OCI-LY3 (cell line): ENCODE measurements at regions not wholly inside any gene's neighbourhood (a gene's known extent, or its start where the extent isn't known, plus 50 kb on each side); places are given as distances from the start of the nearest gene placed in this dataset.

Experiments used
- H2AFZ ChIP-seq: fragments of 200-600, 300-600 bp; shearing (Covaris generic); 2 replicates; pipeline ENCODE4 v1.6.0; 2014; ENCODE audit warnings: antibody characterized with exemption, low read depth, low read length
- H3K27ac ChIP-seq: fragments of 200-600, 300-600 bp; sonication (generic); 2 replicates; pipeline ENCODE4 v1.5.1; 2014; ENCODE audit warnings: mild to moderate bottlenecking, low read length, moderate library complexity, mixed read lengths
- H3K27me3 ChIP-seq: fragments of 200-600, 300-600 bp; sonication (generic); 2 replicates; pipeline ENCODE4 v1.6.1; 2014; ENCODE audit warnings: low read depth, low read length, mixed read lengths
- H3K36me3 ChIP-seq: fragments of 200-600, 300-600 bp; sonication (generic); replicated peaks from 2 replicates; pipeline ENCODE3; 2014; ENCODE audit warnings: low read depth, low read length, mixed read lengths
- H3K4me1 ChIP-seq: fragments of 300-600, 200-600 bp; sonication (generic); 2 replicates; pipeline ENCODE4 v1.6.1; 2014; ENCODE audit warnings: low read length, mixed read lengths
- H3K4me2 ChIP-seq: fragments of 200-600, 300-600 bp; sonication (generic); 2 replicates; pipeline ENCODE4 v1.6.1; 2014; ENCODE audit warnings: low read length, mixed read lengths
- H3K4me3 ChIP-seq: fragments of 300-600, 200-600 bp; sonication (generic); 2 replicates; pipeline ENCODE4 v1.5.1; 2014; ENCODE audit warnings: antibody characterized with exemption, mild to moderate bottlenecking, low read length, moderate library complexity
- H3K79me2 ChIP-seq: fragments of 300-600, 200-600 bp; shearing (Covaris generic); 2 replicates; pipeline ENCODE4 v1.6.1; 2014; ENCODE audit warnings: mild to moderate bottlenecking, low read length, mixed read lengths
- H3K9ac ChIP-seq: fragments of 300-600, 200-600 bp; shearing (Covaris generic); 2 replicates; pipeline ENCODE4 v1.6.0; 2014; ENCODE audit warnings: mild to moderate bottlenecking, low read length, moderate library complexity
- H3K9me3 ChIP-seq: fragments of 200-600, 300-600 bp; shearing (Covaris generic); 2 replicates; pipeline ENCODE4 v1.6.1; 2014; ENCODE audit warnings: low read length, mixed read lengths; ENCODE audit not compliant: insufficient read depth
- H4K20me1 ChIP-seq: fragments of 200-600, 300-600 bp; sonication (generic); 2 replicates; pipeline ENCODE4 v1.6.1; 2016; ENCODE audit warnings: low read length, mixed read lengths; ENCODE audit not compliant: insufficient read depth
- EZH2phosphoT487 ChIP-seq: fragments of 200-600 bp; shearing (Covaris generic); IDR thresholded peaks from 2 replicates; pipeline ENCODE4 v1.6.1; 2018; ENCODE audit warnings: antibody characterized with exemption, mixed run types, low read depth
- TF ChIP-seq, protein P1 (sequence below): fragments of 200-600, 300-600 bp; sonication (generic); IDR thresholded peaks from 2 replicates; pipeline ENCODE4 v1.5.1; 2014; ENCODE audit warnings: antibody characterized with exemption, low read length, low read depth

- Histone ChIP-seq H2AFZ (no peak overlapping the region), H3K27ac (no peak overlapping the region), H3K79me2 (no peaks in the 10 kb centered on the region), H4K20me1 (0 out of 2 replicates have a peak, but pooled peaks cover 8% of the 10 kb centered on the region), H3K9ac (no peak overlapping the region), H3K9me3 (no peaks in the 10 kb centered on the region), H3K27me3 (0 out of 2 replicates have a peak, but pooled peaks cover 7% of the 10 kb centered on the region), H3K36me3 (no peaks in the 10 kb centered on the region), H3K4me3 (no peak overlapping the region), H3K4me1 (no peaks in the 10 kb centered on the region), H3K4me2 (no peak overlapping the region)
- no peak for TF ChIP-seq EZH2phosphoT487
- TF ChIP-seq, protein P1, sequence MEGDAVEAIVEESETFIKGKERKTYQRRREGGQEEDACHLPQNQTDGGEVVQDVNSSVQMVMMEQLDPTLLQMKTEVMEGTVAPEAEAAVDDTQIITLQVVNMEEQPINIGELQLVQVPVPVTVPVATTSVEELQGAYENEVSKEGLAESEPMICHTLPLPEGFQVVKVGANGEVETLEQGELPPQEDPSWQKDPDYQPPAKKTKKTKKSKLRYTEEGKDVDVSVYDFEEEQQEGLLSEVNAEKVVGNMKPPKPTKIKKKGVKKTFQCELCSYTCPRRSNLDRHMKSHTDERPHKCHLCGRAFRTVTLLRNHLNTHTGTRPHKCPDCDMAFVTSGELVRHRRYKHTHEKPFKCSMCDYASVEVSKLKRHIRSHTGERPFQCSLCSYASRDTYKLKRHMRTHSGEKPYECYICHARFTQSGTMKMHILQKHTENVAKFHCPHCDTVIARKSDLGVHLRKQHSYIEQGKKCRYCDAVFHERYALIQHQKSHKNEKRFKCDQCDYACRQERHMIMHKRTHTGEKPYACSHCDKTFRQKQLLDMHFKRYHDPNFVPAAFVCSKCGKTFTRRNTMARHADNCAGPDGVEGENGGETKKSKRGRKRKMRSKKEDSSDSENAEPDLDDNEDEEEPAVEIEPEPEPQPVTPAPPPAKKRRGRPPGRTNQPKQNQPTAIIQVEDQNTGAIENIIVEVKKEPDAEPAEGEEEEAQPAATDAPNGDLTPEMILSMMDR: no peak
These were observed 413.2 kb downstream of the CTTN start for GRCh38 chr11:70811483-70811882.

DNA sequence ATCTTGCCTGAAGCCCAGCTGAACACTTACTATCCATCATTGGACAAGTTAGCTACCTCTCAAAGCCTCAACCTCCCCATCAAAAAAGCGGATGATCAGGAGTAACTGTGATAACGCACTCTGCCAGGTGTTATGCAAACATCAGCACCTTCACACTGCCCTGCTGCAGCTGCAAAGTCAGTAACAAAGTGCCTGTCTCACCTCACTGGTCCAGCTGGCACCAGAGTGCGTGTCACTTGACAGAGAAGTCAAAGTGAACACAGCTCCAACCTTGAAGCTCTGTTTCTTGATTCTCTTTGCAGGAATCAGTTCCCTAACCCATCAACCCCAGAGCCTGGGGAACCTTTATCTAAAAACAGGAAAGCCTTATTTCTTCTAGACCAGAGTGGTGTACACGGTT is 413.6 kb downstream of the CTTN start:
- no peak overlapping the region for H3K27ac ChIP-seq
- H4K20me1 ChIP-seq: 0 out of 2 replicates have a peak, but pooled peaks cover 8% of the 10 kb centered on the region
- H2AFZ ChIP-seq: no peak overlapping the region
- peaks cover 7% of the 10 kb centered on the region; the same call in 1 of the 2 replicates for H3K27me3 ChIP-seq
- no peak overlapping the region for H3K4me2 ChIP-seq
- no peak overlapping the region for H3K9ac ChIP-seq
- H3K4me1 ChIP-seq: no peaks in the 10 kb centered on the region
- H3K79me2 ChIP-seq: no peaks in the 10 kb centered on the region
- H3K4me3 ChIP-seq: no peak overlapping the region
- H3K9me3 ChIP-seq: no peaks in the 10 kb centered on the region
- TF ChIP-seq EZH2phosphoT487: no peak
- TF ChIP-seq, protein P1: no peak
- H3K36me3 ChIP-seq: no peaks in the 10 kb centered on the region

DNA sequence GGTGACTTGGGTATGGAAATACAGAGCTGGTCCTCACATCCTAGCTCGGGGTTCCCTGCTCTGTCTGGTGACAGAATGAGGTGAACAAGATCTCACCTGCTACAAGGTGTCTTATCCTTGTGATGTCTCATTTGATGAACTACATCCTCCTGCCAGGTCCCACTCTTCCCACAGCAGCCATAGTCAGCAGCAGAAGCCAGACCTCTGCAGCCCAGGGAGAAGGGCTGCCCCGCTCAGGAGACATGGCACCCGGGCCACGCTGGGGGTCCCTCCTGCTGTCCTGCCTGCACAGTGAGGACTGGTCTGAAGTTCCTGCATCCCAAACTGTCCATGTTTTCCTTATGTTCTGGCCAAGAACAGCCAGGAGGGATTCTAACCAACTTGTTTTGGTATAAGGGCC is 414.1 kb downstream of the CTTN start:
- H3K9me3 ChIP-seq: no peaks in the 10 kb centered on the region
- TF ChIP-seq, protein P1: no peak
- TF ChIP-seq EZH2phosphoT487: no peak
- no peaks in the 10 kb centered on the region for H3K36me3 ChIP-seq
- no peak overlapping the region for H3K4me3 ChIP-seq
- H3K79me2 ChIP-seq: no peaks in the 10 kb centered on the region
- no peak overlapping the region for H3K9ac ChIP-seq
- 0 out of 2 replicates have a peak, but pooled peaks cover 8% of the 10 kb centered on the region for H4K20me1 ChIP-seq
- peaks cover 7% of the 10 kb centered on the region; the same call in 1 of the 2 replicates for H3K27me3 ChIP-seq
- no peaks in the 10 kb centered on the region for H3K4me1 ChIP-seq
- H3K27ac ChIP-seq: no peak overlapping the region
- no peak overlapping the region for H2AFZ ChIP-seq
- H3K4me2 ChIP-seq: no peak overlapping the region

GRCh38 chr11:70813651-70814050 is 415.3 kb downstream of the CTTN start:
- H3K36me3 ChIP-seq: no peaks in the 10 kb centered on the region
- peaks cover 7% of the 10 kb centered on the region; the same call in 1 of the 2 replicates for H3K27me3 ChIP-seq
- TF ChIP-seq EZH2phosphoT487: no peak
- TF ChIP-seq, protein P1: no peak
- no peaks in the 10 kb centered on the region for H3K9me3 ChIP-seq
- 0 out of 2 replicates have a peak, but pooled peaks cover 8% of the 10 kb centered on the region for H4K20me1 ChIP-seq
- H3K4me3 ChIP-seq: no peak overlapping the region
- H3K4me2 ChIP-seq: no peak overlapping the region
- no peaks in the 10 kb centered on the region for H3K4me1 ChIP-seq
- H3K27ac ChIP-seq: no peak overlapping the region
- H2AFZ ChIP-seq: no peak overlapping the region
- no peaks in the 10 kb centered on the region for H3K79me2 ChIP-seq
- no peak overlapping the region for H3K9ac ChIP-seq
